HG03460 (cell line): ENCODE measurements at regions not wholly inside any gene's neighbourhood (a gene's known extent, or its start where the extent isn't known, plus 50 kb on each side); places are given as distances from the start of the nearest gene placed in this dataset.

Experiments
- ATAC-seq: cut with Tn5 transposase; IDR thresholded peaks from one replicate; pipeline ENCODE4 v1.9.1; 2021; ENCODE audit not compliant: unreplicated experiment

DNA sequence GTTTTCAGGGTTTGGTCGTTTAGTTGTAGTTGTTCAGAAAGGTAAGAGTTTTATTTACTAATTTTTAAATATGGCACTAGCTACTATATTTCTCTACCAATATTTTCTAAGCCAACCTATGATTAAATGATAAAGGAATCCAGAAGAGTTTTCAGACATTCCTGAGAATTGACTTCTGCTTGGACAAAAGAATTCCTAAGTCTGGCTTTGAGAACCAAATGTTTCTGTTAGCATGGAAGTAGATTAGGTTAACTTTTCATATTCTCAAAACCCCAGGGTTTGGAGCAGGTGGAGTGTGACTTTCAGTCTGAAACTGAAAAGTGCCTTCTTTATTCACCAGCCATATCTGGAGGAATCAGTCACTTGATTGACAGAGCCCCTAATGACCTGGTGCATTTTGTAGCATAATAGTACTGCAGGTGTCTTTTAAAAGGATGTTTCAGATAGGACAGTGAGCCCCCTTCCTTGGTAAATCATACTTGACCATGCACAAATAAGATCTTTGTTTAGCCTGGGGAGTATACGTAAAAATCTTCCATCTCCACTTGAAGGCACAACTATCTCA, 457.0 kb upstream of the ZNF462 start:
- no peak for ATAC-seq

DNA sequence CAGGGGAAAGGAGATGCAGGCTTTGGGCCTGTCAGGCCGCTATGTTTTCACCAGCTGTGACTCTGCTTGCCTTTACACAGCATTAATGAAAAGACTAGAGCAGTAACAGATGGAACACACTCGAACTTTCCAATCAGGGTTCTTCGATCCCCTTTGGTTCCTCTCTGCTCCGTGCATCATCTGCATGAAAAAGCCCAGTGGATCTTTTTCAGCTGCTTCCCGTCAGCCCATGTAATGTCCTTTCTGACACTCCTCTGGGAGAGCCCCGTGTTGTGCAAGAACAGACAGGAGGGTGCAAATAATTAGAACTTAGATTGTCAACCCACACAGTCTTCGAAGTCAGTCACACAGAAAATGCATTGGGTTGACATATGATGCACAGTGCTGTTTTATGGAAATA, 448.9 kb upstream of the ZNF462 start:
- ATAC-seq, result no peak

DNA sequence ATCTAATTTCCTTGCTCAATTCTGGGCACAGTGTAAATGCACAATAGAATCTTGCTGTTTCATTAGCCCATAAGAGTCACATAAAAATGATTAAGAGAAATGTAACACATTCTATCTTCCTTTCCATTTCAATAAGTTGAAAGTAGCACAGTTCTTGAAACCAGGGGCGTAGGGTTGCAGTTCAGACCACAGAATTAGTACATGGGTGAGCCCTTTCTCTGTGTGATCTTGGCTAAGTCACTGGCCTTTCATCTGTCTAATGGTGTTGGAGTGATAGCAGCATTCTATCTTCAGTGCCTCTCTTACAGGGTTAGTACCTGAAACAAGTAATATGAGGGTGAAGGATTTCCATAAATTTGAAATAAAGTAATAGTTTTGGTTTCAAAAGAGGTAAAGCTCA, 445.3 kb upstream of the ZNF462 start:
- ATAC-seq, result no peak

DNA sequence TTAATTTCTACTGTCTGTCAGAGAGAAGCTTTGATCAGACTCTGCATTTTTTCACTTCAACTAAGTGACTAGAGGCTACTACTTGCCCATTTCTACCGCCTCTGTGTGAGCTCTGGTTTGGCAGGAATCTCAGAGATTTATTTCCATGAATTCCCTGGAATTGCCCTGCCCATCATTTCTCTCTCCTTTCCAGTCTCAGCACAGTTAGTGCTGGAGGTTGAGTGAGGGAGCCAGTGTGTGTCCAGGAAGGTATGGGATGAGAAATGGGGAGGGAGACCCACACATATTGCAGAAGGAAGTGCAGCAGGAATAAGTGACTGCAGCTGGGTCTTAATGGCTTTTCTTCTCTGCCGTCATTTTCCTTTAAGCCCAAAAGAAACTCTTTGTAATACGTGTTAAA, 443.1 kb upstream of the ZNF462 start:
- ATAC-seq, result no peak

DNA sequence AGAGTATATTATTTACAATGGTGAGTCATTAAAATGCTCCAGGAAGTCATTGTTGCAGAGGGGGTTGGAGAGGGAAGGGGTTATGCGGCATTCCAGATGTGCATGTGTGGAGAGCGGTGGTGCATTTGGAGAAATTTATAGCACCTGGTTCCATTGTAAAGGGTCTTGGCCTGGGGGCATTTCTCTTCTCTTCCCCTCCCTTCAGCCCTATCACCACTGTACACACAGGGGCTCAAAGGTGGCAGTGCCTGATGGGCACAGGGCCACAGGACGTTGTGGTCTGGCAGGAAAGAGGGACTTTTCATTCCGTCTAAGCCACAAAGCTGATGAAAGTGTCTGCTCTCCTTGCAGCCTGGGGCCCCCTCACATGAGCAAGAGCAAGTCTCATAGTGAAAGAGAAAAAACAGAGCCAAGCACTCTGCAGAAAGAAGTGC, 442.4 kb upstream of the ZNF462 start:
- peak; percentile 82 for ATAC-seq

DNA sequence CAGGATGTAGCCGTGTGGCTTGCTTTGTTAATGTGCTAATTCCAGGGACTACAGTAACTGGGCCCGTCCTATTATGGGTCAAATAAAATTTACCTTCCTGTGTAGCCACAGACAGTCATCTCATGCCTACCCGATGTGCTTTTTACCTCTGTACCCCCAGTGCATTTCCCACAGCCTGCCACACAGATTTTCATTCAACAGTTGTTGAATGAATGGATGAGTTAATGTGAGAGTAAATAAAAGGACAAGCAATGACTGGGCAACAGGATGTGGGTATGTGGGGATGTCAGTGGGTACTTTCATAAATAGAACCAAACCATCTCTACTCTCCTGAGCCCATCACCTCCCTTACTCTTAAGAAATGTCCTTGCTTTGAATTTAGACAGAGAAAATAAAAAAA, 441.2 kb upstream of the ZNF462 start:
- peak; percentile 47 for ATAC-seq

DNA sequence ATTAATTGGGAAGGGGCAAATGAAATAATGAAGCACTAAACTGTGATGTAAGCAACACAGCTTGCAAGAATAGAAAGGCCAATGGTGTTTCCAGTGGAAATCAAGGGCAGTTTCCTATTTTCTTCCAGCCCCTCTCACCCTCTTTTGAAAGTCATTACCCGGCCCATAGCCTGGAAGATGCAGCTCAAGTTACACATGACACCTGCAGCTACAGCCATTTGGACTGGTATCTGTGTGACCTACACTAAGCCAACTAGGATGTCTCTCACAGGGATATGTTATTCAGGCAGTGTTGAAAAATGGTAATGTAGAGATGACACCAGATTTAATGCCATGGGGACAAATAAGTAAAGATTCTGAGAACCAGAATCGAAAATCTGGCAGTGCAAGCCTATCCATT, 439.4 kb upstream of the ZNF462 start:
- no peak for ATAC-seq

DNA sequence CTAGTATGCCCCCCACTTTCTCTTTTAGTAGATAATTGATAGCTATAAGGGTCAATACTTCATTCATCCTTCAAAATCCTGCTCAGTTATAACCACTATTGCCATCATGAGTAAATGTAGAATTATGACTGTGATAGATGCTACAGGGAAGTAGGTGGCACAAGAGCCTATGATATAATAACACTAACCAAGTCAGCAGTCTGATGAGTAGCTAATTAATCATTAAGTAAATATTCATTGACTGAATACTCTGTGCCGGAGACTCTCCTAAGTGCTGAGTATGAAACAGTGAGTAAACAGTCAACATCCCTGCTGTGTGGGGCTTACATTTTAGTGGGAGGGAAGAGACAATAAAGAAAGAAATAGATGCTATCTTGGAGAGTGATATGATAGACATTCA, 430.3 kb upstream of the ZNF462 start:
- no peak for ATAC-seq

DNA sequence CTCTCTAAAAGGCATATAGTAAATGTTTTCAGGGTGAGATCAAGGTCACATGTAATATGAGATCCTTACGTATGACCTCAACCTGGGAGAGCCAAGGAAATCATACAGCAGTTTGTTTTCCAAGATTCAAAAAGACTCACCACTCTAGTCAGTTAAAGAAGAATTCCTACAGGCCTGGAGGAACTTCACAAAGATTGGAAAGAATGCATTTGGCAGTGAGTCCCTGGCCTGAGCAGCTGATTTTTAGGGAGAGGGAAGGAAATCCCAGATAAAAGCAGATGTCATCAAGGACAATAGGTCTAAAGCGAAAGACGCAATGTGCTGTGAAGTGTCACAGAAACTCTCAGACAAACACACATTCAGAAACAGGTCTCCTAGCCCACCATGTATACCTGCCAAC, 424.0 kb upstream of the ZNF462 start:
- no peak for ATAC-seq

DNA sequence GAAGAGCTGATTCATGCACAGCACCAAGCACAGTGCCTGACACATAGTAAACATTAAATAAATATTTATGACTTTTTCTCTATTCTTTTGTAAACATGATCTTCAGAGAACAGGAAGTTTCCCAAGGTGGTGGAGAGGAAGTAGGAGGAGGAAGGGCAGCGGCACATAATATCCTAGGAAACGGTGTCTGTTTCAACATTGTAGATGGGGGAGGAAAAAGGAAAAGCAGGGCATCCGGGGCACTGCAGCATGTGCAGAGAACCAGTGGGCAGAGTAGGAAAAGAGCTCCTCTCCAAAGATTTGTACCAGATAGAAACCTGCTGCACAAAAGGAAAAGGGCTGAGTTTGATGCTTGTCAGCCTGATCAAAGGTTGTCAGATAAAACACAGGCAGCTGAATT, 421.7 kb upstream of the ZNF462 start:
- no peak for ATAC-seq

DNA sequence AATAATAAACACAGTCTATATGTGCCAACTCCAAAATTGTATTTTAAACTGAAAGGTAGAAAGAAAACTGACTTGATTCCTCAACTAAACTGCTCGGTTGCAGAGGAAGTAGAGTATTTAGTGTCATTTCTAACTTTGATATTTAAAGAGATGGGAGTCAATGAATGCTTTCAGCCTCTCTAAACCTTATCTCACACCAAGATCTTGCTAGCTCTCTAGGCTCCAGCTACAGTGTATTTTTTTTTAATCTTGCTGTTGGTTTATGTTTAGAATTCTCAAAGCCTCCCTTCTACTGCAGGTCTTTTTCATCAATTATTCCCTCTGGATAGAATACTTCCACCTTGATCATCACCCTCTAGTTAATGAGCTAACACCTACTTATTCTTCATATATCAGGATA, 419.4 kb upstream of the ZNF462 start:
- ATAC-seq, result no peak

DNA sequence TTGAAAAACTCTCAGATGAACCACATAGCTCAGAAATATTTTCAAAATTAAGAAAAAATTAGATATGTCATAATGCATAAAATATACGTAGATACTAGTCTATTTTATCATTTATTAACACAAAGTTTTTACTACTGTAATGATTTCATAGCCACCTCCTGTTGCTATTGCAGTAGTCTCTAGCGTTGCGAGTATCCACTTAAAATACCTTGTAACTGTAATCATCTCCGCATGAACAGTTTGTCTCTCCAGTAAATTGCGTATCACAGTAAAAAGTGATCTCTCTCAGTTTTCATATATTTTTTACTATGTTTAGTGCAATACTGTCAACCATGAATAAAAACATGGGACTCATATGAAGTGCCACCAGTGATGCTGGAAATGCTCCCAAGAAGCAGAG, 417.9 kb upstream of the ZNF462 start:
- no peak for ATAC-seq

DNA sequence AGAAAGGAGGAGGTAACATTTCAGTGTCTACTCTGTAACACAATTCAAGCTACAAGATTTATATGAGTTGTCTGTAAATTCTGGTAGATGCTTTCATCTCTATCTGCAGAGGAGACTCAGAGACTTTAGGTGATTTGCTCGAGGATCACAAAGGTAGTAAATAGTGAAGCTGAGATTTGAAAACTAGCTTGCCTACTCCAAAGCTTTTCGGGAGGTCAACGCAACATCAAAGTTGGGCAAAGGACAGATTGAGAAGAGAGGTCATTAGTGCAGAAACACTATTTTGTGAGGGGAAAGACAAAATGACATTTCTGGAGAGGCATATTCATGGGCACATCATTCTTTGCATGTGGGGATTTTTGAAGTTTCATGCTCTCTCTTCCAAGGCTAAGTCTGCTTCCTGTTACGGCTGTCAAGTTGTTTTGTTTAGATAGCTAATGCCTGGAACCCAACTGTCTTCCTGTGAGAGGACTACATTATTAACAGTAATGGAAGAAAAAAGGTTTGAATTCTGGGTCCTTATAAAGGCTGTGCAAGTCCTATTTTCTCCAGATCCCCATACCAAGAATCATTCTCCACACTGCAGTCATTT, 413.5 kb upstream of the ZNF462 start:
- no peak for ATAC-seq

DNA sequence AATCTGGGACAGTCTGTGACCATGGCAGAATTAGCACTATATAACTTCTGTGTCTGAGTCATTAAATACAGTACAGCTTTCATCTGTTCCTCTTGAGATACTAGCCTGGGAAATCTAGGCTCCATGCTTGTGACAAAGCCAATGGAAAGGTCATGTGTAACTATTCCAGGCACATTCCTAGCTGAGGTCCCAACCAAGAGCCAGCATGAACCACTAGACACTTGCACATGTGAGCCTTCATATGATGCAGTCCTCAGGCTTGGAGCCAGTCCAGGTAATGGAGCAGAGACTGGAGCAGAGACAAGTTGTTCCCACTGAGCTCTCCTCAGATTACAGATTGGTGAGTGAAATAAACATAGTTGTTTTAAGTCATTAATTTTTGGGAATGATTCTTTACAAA, 412.4 kb upstream of the ZNF462 start:
- ATAC-seq, result no peak

DNA sequence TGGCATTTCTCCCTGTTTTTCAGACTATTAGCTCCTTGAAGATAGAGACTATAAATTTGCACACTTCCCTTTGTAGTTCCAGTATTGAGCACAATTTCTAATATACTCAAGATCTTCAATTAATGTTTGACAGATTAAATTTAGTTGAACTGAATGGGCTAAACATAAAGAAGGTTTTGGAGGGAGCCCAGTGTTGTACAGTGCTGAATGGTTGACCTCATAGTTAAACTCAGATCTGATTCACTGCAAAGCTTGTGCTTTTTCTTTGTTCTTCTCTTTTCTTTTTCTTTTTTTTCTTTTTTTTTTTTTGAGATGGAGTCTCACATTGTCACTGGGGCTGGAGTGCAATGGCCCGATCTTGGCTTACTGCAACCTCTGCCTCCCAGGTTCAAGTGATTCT, 411.7 kb upstream of the ZNF462 start:
- no peak for ATAC-seq

DNA sequence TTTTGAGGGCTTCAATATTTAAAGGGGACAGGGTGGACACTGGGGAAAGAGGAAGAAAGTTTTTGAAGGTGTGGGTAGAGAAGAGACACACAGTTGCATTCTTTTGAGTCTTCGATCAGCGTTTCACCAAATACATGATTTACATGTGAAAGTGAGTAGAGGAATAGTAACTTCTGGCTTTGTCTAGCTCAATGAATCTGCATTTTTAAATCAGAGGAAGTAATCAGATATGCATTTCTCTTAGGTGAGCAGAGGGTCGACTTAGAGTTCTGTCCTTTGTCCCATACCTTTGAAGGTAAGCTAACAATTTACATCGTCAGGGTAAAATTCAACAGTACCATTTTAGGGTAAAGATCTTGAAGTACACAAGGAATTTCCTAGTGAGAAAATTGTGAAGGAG, 406.4 kb upstream of the ZNF462 start:
- no peak for ATAC-seq

DNA sequence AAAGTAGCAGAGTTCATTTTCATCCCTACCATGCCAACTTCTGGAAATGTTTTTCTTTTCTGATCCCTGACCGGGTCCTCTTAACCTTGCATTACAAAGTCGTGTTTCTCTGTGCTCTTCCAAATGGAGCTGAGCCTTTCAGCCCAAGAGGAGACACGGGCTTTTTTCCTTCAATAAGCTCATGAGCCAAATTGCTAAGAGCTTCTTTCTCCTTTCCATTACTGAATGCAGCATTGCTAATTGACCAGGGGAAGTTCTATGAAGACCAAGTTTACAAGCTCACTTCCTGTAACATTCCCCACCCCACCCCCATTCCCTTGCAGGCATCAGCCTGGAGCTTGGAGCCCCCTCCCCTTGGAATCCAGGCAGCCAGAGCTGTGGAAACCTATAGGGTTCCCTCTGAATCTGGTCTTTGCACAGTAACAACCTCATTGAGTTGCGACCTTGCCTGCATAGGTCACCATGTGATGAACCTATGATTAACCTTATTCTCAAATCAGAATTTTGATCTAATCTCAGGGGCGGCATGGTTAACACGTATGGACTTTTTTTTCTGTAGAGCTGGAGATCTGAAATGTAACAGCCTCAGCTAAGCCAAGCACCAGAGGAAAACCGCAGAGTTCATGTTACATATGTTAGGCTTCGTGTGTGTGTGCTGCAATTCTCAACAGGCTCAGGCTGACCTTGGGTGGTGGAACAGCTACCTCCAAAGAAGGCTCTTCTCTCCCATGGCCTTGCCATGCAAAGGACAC, 395.7 kb upstream of the ZNF462 start:
- no peak for ATAC-seq

DNA sequence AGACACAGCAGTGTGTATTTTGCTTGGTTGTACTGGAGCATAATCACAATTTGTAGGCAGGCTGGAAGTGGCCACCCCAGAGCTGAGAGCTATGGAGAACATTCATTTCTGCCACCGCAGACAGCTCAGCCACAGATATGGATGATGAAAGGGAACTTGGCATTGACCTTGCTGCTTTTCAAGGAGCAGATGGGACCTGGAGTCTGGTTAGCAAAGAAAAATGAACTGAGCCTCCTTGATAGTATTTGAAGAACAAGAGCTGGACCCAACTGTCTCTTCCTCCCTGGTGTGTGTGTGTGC, 395.2 kb upstream of the ZNF462 start:
- ATAC-seq, result no peak

DNA sequence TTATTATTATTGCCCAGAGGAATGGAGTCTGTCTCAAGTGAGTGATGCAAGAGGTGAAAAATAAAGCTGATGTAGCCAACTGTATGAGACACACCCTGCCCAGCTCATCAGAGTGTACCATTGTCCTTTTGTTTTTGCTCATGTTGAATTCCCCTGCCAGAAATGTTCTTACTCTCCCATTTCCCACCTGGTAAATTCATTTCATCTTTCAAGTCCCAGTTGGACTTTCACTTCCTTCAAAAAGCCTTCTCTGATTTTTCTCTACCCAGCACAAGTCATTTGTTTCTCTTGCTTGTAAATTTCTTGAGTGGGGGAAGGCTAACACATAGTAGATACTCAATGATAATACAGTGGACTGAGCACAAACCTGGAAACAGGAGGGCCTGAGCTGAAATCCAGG, 394.5 kb upstream of the ZNF462 start:
- no peak for ATAC-seq

DNA sequence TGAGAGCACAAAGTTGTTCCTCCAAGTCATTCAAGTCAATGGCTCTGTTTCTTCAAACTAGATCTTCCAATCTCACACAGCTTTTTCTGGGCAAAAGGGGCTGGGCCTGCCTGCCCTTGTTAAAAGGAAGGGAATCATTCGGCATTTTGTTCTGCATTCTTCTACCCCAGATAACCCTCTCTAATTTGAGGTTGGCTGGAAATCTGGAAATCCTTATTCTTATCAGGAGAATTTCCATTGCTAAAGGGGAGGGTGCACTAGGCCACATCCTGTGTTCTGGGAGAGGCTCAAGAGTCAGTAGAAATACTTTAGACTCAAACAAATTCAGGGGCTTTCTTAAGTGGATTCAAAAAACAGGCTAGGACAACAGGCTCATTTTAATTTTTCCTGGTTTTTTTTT, 384.7 kb upstream of the ZNF462 start:
- ATAC-seq, result no peak

DNA sequence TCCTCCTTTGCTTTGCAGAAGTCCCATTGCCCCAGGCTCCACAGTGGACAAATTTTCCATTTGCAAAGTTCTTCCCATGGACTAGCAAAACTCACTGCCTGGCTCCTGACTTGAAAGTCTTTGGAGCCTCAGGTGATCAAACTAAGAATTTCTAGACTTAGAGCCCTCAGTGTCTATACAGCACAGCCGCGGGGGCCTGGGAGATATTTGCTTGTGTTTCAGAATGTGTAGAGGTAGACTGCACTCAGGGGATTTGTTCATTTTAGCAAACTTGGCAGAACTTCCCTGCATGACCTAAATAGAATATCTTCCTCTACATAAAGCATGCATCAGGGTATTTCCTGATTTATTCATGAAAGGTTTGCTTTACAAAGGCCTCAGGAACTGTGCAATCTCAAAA, 384.2 kb upstream of the ZNF462 start:
- no peak for ATAC-seq

DNA sequence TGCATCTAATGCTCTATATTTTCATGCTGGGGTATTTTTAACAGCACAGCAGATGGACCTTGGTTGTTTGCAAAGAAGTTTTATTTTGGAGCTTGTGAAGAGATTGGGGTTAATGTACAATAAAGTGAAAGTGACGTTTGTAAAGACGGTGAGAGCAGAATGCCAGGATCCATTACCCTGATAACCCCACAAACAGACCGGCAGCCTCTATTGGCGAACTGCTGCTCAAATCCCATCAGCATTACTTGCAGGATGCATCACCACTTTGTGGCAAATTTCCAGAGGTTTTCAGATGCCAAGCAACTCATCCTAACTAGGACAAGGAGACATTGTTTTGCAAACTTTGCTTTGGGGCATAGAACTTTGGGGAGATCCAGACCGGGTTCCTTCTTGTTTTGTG, 383.3 kb upstream of the ZNF462 start:
- no peak for ATAC-seq

DNA sequence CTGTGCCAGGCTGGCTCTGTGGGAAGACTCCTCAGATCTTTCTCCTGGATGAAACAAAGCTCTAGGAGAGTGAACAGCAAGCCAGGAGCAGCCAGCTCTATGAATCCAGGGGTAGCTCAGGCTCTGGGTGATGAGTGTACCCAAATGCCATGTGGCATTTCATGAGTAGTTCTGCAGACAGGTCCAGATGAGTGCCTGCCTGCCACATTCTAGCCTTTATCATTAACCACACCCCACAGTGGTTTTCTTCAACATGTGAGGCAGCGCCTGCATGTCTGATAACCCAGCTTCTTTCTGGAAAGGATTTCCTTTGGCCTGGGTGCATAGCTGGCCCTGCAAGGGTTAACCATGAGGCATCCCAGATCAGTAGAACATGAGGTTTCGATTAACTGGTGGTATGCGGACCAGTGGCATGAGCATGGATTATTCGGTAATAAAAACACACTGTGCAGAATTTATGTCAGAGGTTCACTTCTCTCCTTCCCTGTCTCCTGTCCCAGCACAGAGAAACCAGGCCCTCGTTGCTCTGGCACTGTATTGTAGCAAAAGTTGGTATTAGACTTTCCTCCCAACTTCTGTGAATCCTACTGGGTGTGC, 381.9 kb upstream of the ZNF462 start:
- ATAC-seq, result no peak
